OCI-LY7 (cell line): ENCODE measurements at regions not wholly inside any gene's neighbourhood (a gene's known extent, or its start where the extent isn't known, plus 50 kb on each side); places are given as distances from the start of the nearest gene placed in this dataset.

ENCODE experiments used
- BruUV-seq: library from RNA; stranded (reverse); fragments of 400-500 nt; replicated peaks from 2 replicates; lab custom pipeline; 2021; lab: Mats Ljungman, UMichigan
- CTCF ChIA-PET: fragments of 300-600 bp; sonication (Branson Sonifier 250); formaldehyde crosslinking; loops from one replicate; lab custom pipeline; 2022; ENCODE audit warnings: antibody characterized with exemption; ENCODE audit not compliant: unreplicated experiment; lab: Charles Lee
- POLR2A ChIA-PET: fragments of 300-600 bp; sonication (Branson Sonifier 250); formaldehyde crosslinking; loops from one replicate; lab custom pipeline; 2022; ENCODE audit warnings: antibody characterized with exemption; lab: Charles Lee
- DNase-seq: peaks from one replicate; pipeline ENCODE4 v3.0.0-alpha.2; 2015; ENCODE audit warnings: low spot score
- H2AFZ ChIP-seq: fragments of 200-600 bp; sonication (generic), shearing (Covaris generic); 2 replicates; pipeline ENCODE4 v1.6.1; 2014; ENCODE audit warnings: mild to moderate bottlenecking, antibody characterized with exemption, low read length, moderate library complexity
- H3K27ac ChIP-seq: fragments of 200-600 bp; sonication (generic); 2 replicates; pipeline ENCODE4 v1.5.1; 2014; ENCODE audit warnings: mixed run types, low read depth, mild to moderate bottlenecking, moderate library complexity, low read length, inconsistent platforms; ENCODE audit not compliant: poor library complexity, severe bottlenecking
- H3K36me3 ChIP-seq: fragments of 200-600 bp; sonication (generic); 2 replicates; pipeline ENCODE4 v1.6.1; 2014; ENCODE audit warnings: mild to moderate bottlenecking, antibody characterized with exemption, low read length, moderate library complexity, mixed read lengths; ENCODE audit not compliant: insufficient read depth
- H3K4me1 ChIP-seq: fragments of 200-600 bp; sonication (generic); 2 replicates; pipeline ENCODE4 v1.5.1; 2014; ENCODE audit warnings: mild to moderate bottlenecking, low read length; ENCODE audit not compliant: insufficient read depth, poor library complexity, severe bottlenecking
- H3K4me2 ChIP-seq: fragments of 200-600 bp; sonication (generic); 2 replicates; pipeline ENCODE4 v1.6.1; 2014; ENCODE audit warnings: mild to moderate bottlenecking, low read length
- H3K4me3 ChIP-seq: fragments of 200-600 bp; sonication (generic); 2 replicates; pipeline ENCODE4 v1.5.1; 2014; ENCODE audit warnings: mild to moderate bottlenecking, low read depth, low read length; ENCODE audit not compliant: poor library complexity, severe bottlenecking
- H3K79me2 ChIP-seq: fragments of 200-600 bp; sonication (generic); 2 replicates; pipeline ENCODE4 v1.6.1; 2016; ENCODE audit warnings: low read depth, mild to moderate bottlenecking, low read length, moderate library complexity, mixed read lengths; ENCODE audit not compliant: insufficient read depth
- H3K9me2 ChIP-seq: fragments of 200-600 bp; sonication (generic); 2 replicates; pipeline ENCODE4 v1.6.1; 2016; ENCODE audit warnings: mild to moderate bottlenecking, low read length, mixed read lengths; ENCODE audit not compliant: insufficient read depth
- H3K9me3 ChIP-seq: fragments of 200-600 bp; sonication (generic); 2 replicates; pipeline ENCODE4 v1.6.1; 2014; ENCODE audit warnings: mild to moderate bottlenecking, mixed run types, low read length, mixed read lengths
- H4K20me1 ChIP-seq: fragments of 200-600 bp; sonication (generic); 2 replicates; pipeline ENCODE4 v1.6.1; 2014; ENCODE audit warnings: mild to moderate bottlenecking, antibody characterized with exemption, low read length, moderate library complexity, mixed read lengths; ENCODE audit not compliant: insufficient read depth
- CTCF ChIP-seq: fragments of 200-600 bp; sonication (generic); conservative IDR thresholded peaks from 2 replicates; pipeline ENCODE4 v1.5.1; 2014; ENCODE audit warnings: mild to moderate bottlenecking, antibody characterized with exemption, low read length, moderate library complexity, mixed read lengths
- EZH2phosphoT487 ChIP-seq: fragments of 200-600 bp; sonication (generic); IDR thresholded peaks from 2 replicates; pipeline ENCODE4 v1.6.1; 2018; ENCODE audit warnings: low read depth, borderline replicate concordance, mild to moderate bottlenecking, mixed run types, antibody characterized with exemption, low read length, moderate library complexity, mixed read lengths
- intact Hi-C: fragments of 100-400 bp; cut with micrococcal nuclease; formaldehyde crosslinking; loops from one replicate; pipeline ENCODE4 v1.10.0; 2022; ENCODE audit not compliant: unreplicated experiment

GRCh38 chr2:5076599-5076998 lies 615.6 kb upstream of the SOX11 start:
- no peaks in the 10 kb centered on the region for H4K20me1 ChIP-seq
- no peaks in the 10 kb centered on the region for H3K4me1 ChIP-seq
- no peak for DNase-seq
- POLR2A ChIA-PET: no interaction called here
- H3K79me2 ChIP-seq: no peaks in the 10 kb centered on the region
- no peak overlapping the region for H2AFZ ChIP-seq
- CTCF ChIA-PET: no interaction called here
- no peak for TF ChIP-seq CTCF
- TF ChIP-seq EZH2phosphoT487: no peak
- no peak overlapping the region for H3K27ac ChIP-seq
- no peaks in the 10 kb centered on the region for H3K36me3 ChIP-seq
- BruUV-seq: no TSS peak
- H3K9me3 ChIP-seq: no peaks in the 10 kb centered on the region
- no peaks in the 10 kb centered on the region for H3K9me2 ChIP-seq
- no peak overlapping the region for H3K4me3 ChIP-seq
- intact Hi-C loops: no loop called here
- no peak overlapping the region for H3K4me2 ChIP-seq

GRCh38 chr2:5077479-5078089 lies 614.6 kb upstream of the SOX11 start:
- ChIA-PET POLR2A (no interaction called here), CTCF (no interaction called here)
- Histone ChIP-seq H2AFZ (no peak overlapping the region), H3K36me3 (no peaks in the 10 kb centered on the region), H3K4me3 (no peak overlapping the region), H3K79me2 (no peaks in the 10 kb centered on the region), H4K20me1 (no peaks in the 10 kb centered on the region), H3K4me2 (no peak overlapping the region), H3K9me3 (no peaks in the 10 kb centered on the region), H3K27ac (no peak overlapping the region), H3K9me2 (no peaks in the 10 kb centered on the region), H3K4me1 (no peaks in the 10 kb centered on the region)
- no peak for DNase-seq
- no peak for TF ChIP-seq CTCF
- TF ChIP-seq EZH2phosphoT487: no peak
- intact Hi-C loops: no loop called here
- BruUV-seq: no TSS peak

- Histone ChIP-seq H2AFZ (no peak overlapping the region), H3K4me3 (no peak overlapping the region), H3K9me3 (no peaks in the 10 kb centered on the region), H3K4me1 (no peaks in the 10 kb centered on the region), H3K27ac (no peak overlapping the region), H4K20me1 (no peaks in the 10 kb centered on the region), H3K79me2 (no peaks in the 10 kb centered on the region), H3K36me3 (no peaks in the 10 kb centered on the region), H3K4me2 (no peak overlapping the region), H3K9me2 (no peaks in the 10 kb centered on the region)
- ChIA-PET CTCF (no interaction called here), POLR2A (no interaction called here)
- no TSS peak for BruUV-seq
- DNase-seq: no peak
- intact Hi-C loops: no loop called here
- TF ChIP-seq EZH2phosphoT487 (no peak), CTCF (no peak)
Observed at GRCh38 chr2:5083402-5083801, 608.8 kb upstream of the SOX11 start.
